Cardiac muscle cell (in vitro differentiated cells and primary cell): ENCODE measurements at regions not wholly inside any gene's neighbourhood (a gene's known extent, or its start where the extent isn't known, plus 50 kb on each side); places are given as distances from the start of the nearest gene placed in this dataset.

Experiments used
- DNase-seq, 2 donors: peaks; one replicate each; pipeline versions ENCODE4 v3.0.0 to v3.0.0-alpha.2; 2010 to 2017; ENCODE audit warnings: low read depth in 1 of 2, low spot score in 1 of 2
- H3K27ac ChIP-seq: fragments of 200-600 bp; sonication (generic); 2 replicates; pipeline ENCODE4 v1.5.1; 2016
- H3K27me3 ChIP-seq: fragments of 200-600 bp; sonication (generic); 2 replicates; pipeline ENCODE4 v1.6.0; 2016; ENCODE audit warnings: control low read depth
- H3K36me3 ChIP-seq: fragments of 200-600 bp; sonication (generic); 2 replicates; pipeline ENCODE4 v1.5.1; 2016; ENCODE audit warnings: control low read depth
- H3K4me1 ChIP-seq: fragments of 200-600 bp; sonication (generic); 2 replicates; pipeline ENCODE4 v1.8.1; 2017; ENCODE audit warnings: low read depth, mild to moderate bottlenecking, mixed run types
- H3K4me3 ChIP-seq: fragments of 200-600 bp; sonication (generic); 2 replicates; pipeline ENCODE4 v1.5.1; 2016; ENCODE audit warnings: mild to moderate bottlenecking
- H3K9me3 ChIP-seq: fragments of 200-600 bp; sonication (generic); 2 replicates; pipeline ENCODE4 v1.5.1; 2017; ENCODE audit warnings: low read depth, mild to moderate bottlenecking, control low read depth
- CTCF ChIP-seq: IDR thresholded peaks from 2 replicates; pipeline ENCODE4 v1.5.1; 2012; ENCODE audit warnings: low read depth, mild to moderate bottlenecking, low read length

GRCh38 chr4:18403327-18403726 lies 381.8 kb upstream of the LCORL start:
- Histone ChIP-seq H3K36me3 (no peaks in the 10 kb centered on the region), H3K9me3 (no peaks in the 10 kb centered on the region), H3K4me1 (no peaks in the 10 kb centered on the region), H3K4me3 (no peak overlapping the region), H3K27ac (no peak overlapping the region), H3K27me3 (no peaks in the 10 kb centered on the region)
- DNase-seq = no peak
- no peak for TF ChIP-seq CTCF

- no peak for TF ChIP-seq CTCF
Measured at GRCh38 chr4:18401868-18402267, 380.3 kb upstream of the LCORL start.

GRCh38 chr4:18401425-18401824 lies 379.9 kb upstream of the LCORL start:
- Histone ChIP-seq H3K9me3 (no peaks in the 10 kb centered on the region), H3K4me1 (no peaks in the 10 kb centered on the region), H3K27ac (no peak overlapping the region), H3K4me3 (no peak overlapping the region), H3K27me3 (no peaks in the 10 kb centered on the region), H3K36me3 (no peaks in the 10 kb centered on the region)
- no peak for TF ChIP-seq CTCF
- DNase-seq = no peak

More at GRCh38 chr4:18401868-18402267, 380.3 kb upstream of the LCORL start:
- no peak for DNase-seq
- Histone ChIP-seq H3K27me3 (no peaks in the 10 kb centered on the region), H3K27ac (no peak overlapping the region), H3K4me3 (no peak overlapping the region), H3K9me3 (no peaks in the 10 kb centered on the region), H3K4me1 (no peaks in the 10 kb centered on the region), H3K36me3 (no peaks in the 10 kb centered on the region)

GRCh38 chr4:18398661-18399060 lies 377.1 kb upstream of the LCORL start:
- no peak overlapping the region for H3K27ac ChIP-seq
- H3K36me3 ChIP-seq = no peaks in the 10 kb centered on the region
- no peak overlapping the region for H3K4me3 ChIP-seq
- no peaks in the 10 kb centered on the region for H3K4me1 ChIP-seq
- no peaks in the 10 kb centered on the region for H3K27me3 ChIP-seq
- DNase-seq = no peak
- H3K9me3 ChIP-seq = no peaks in the 10 kb centered on the region
- TF ChIP-seq CTCF = no peak

- no peak for TF ChIP-seq CTCF
- no peak overlapping the region for H3K4me3 ChIP-seq
- no peaks in the 10 kb centered on the region for H3K36me3 ChIP-seq
- H3K27me3 ChIP-seq = no peaks in the 10 kb centered on the region
- H3K9me3 ChIP-seq = no peaks in the 10 kb centered on the region
- no peak overlapping the region for H3K27ac ChIP-seq
- DNase-seq = no peak
- H3K4me1 ChIP-seq = no peaks in the 10 kb centered on the region
Measured at GRCh38 chr4:18397681-18398390, 376.3 kb upstream of the LCORL start.
